Smooth muscle cell (in vitro differentiated cells): ENCODE measurements at regions not wholly inside any gene's neighbourhood (a gene's known extent, or its start where the extent isn't known, plus 50 kb on each side); places are given as distances from the start of the nearest gene placed in this dataset.

Source experiments
- DNase-seq: peaks from one replicate; lab custom pipeline; 2025; ENCODE audit not compliant: unreplicated experiment; lab: John Stamatoyannopoulos, UW
- H2AFZ ChIP-seq: fragments of 200-600 bp; sonication (generic); 2 replicates; pipeline ENCODE4 v1.6.0; 2016; ENCODE audit warnings: antibody characterized with exemption, low read depth, mild to moderate bottlenecking
- H3F3A ChIP-seq: fragments of 200-600 bp; sonication (generic); 2 replicates; pipeline ENCODE4 v1.6.0; 2017; ENCODE audit warnings: antibody characterized with exemption, low read depth
- H3K27ac ChIP-seq: fragments of 200-600 bp; sonication (generic); 2 replicates; pipeline ENCODE4 v1.5.1; 2016; ENCODE audit warnings: low read depth, mild to moderate bottlenecking
- H3K27me3 ChIP-seq: fragments of 200-600 bp; sonication (generic); 2 replicates; pipeline ENCODE4 v1.6.1; 2016; ENCODE audit warnings: low read depth, mild to moderate bottlenecking
- H3K36me3 ChIP-seq: fragments of 200-600 bp; sonication (generic); 2 replicates; pipeline ENCODE4 v1.5.1; 2016; ENCODE audit warnings: low read depth
- H3K4me1 ChIP-seq: fragments of 200-600 bp; sonication (generic); 2 replicates; pipeline ENCODE4 v1.5.1; 2016; ENCODE audit warnings: low read depth
- H3K4me2 ChIP-seq: fragments of 200-600 bp; sonication (generic); 2 replicates; pipeline ENCODE4 v1.6.0; 2016; ENCODE audit warnings: mild to moderate bottlenecking
- H3K4me3 ChIP-seq: fragments of 200-600 bp; sonication (generic); 2 replicates; pipeline ENCODE4 v1.5.1; 2016; ENCODE audit warnings: mild to moderate bottlenecking
- H3K79me2 ChIP-seq: fragments of 200-600 bp; sonication (generic); 2 replicates; pipeline ENCODE4 v1.6.0; 2016; ENCODE audit warnings: low read depth, mild to moderate bottlenecking
- H3K9ac ChIP-seq: fragments of 200-600 bp; sonication (generic); 2 replicates; pipeline ENCODE4 v1.6.0; 2016; ENCODE audit warnings: low read depth
- H3K9me3 ChIP-seq: fragments of 200-600 bp; sonication (generic); replicated peaks from 2 replicates; pipeline ENCODE4 v1.5.1; 2016; ENCODE audit warnings: low read depth
- H4K20me1 ChIP-seq: fragments of 200-600 bp; sonication (generic); 2 replicates; pipeline ENCODE4 v1.6.0; 2016; ENCODE audit warnings: low read depth
- CTCF ChIP-seq: fragments of 200-600 bp; sonication (generic); IDR thresholded peaks from 2 replicates; pipeline ENCODE4 v1.5.1; 2017; ENCODE audit warnings: borderline replicate concordance, mild to moderate bottlenecking, antibody characterized with exemption; ENCODE audit not compliant: insufficient read depth, poor library complexity, severe bottlenecking
- WGBS: methylation state at CpG from one replicate; pipeline ENCODE4 v1.1.7; 2016; ENCODE audit warnings: low lambda C conversion rate; 5-methylcytosine and 5-hydroxymethylcytosine counted together

GRCh38 chr10:8128511-8128910 is 74.0 kb downstream of the GATA3 start:
- no peak for TF ChIP-seq CTCF
- Histone ChIP-seq H3K36me3 (no peaks in the 10 kb centered on the region), H3K4me1 (no peaks in the 10 kb centered on the region), H2AFZ (no peak overlapping the region), H3K9ac (no peak overlapping the region), H3K4me2 (no peak overlapping the region), H3K79me2 (no peaks in the 10 kb centered on the region), H3K9me3 (no peaks in the 10 kb centered on the region), H3F3A (no peaks in the 10 kb centered on the region), H3K4me3 (no peak overlapping the region), H3K27me3 (no peaks in the 10 kb centered on the region), H4K20me1 (no peaks in the 10 kb centered on the region), H3K27ac (no peak overlapping the region)
- no peak for DNase-seq
- WGBS = 94% methylated on average over 3 of the region's 3 CpGs

- no peaks in the 10 kb centered on the region for H3K4me1 ChIP-seq
- no peak for DNase-seq
- TF ChIP-seq CTCF = no peak
- no peaks in the 10 kb centered on the region for H3F3A ChIP-seq
- H3K4me3 ChIP-seq = no peak overlapping the region
- no peaks in the 10 kb centered on the region for H3K9me3 ChIP-seq
- no peak overlapping the region for H3K27ac ChIP-seq
- no peak overlapping the region for H3K4me2 ChIP-seq
- no peaks in the 10 kb centered on the region for H3K36me3 ChIP-seq
- no peak overlapping the region for H2AFZ ChIP-seq
- H4K20me1 ChIP-seq = no peaks in the 10 kb centered on the region
- 90% methylated on average over 2 of the region's 2 CpGs for WGBS
- H3K27me3 ChIP-seq = no peaks in the 10 kb centered on the region
- no peak overlapping the region for H3K9ac ChIP-seq
- H3K79me2 ChIP-seq = no peaks in the 10 kb centered on the region
Observed at GRCh38 chr10:8129438-8129837, 75.0 kb downstream of the GATA3 start.

GRCh38 chr10:8130973-8131911 is 76.8 kb downstream of the GATA3 start:
- Histone ChIP-seq H3K79me2 (no peaks in the 10 kb centered on the region), H3K9me3 (no peaks in the 10 kb centered on the region), H3K36me3 (no peaks in the 10 kb centered on the region), H3F3A (no peaks in the 10 kb centered on the region), H3K9ac (no peak overlapping the region), H3K27me3 (no peaks in the 10 kb centered on the region), H3K4me2 (no peak overlapping the region), H3K27ac (peak overlapping the region; percentile 63), H2AFZ (no peak overlapping the region), H3K4me3 (no peak overlapping the region), H3K4me1 (no peaks in the 10 kb centered on the region), H4K20me1 (no peaks in the 10 kb centered on the region)
- DNase-seq = no peak
- 57% methylated on average over 8 of the region's 8 CpGs for WGBS
- TF ChIP-seq CTCF = no peak

GRCh38 chr10:8133146-8133545 is 78.7 kb downstream of the GATA3 start:
- no peaks in the 10 kb centered on the region for H3F3A ChIP-seq
- no peaks in the 10 kb centered on the region for H3K4me1 ChIP-seq
- 58% methylated on average over 8 of the region's 8 CpGs for WGBS
- H3K27ac ChIP-seq = no peak overlapping the region
- H3K79me2 ChIP-seq = no peaks in the 10 kb centered on the region
- no peaks in the 10 kb centered on the region for H4K20me1 ChIP-seq
- H3K36me3 ChIP-seq = no peaks in the 10 kb centered on the region
- TF ChIP-seq CTCF = no peak
- H3K27me3 ChIP-seq = no peaks in the 10 kb centered on the region
- H3K4me3 ChIP-seq = no peak overlapping the region
- no peak overlapping the region for H3K9ac ChIP-seq
- H2AFZ ChIP-seq = no peak overlapping the region
- H3K9me3 ChIP-seq = no peaks in the 10 kb centered on the region
- no peak overlapping the region for H3K4me2 ChIP-seq
- no peak for DNase-seq
